GM12873 (cell line): ENCODE measurements at regions not wholly inside any gene's neighbourhood (a gene's known extent, or its start where the extent isn't known, plus 50 kb on each side); places are given as distances from the start of the nearest gene placed in this dataset.

Experiments
- TF ChIP-seq, protein P1 (sequence below): IDR thresholded peaks from 2 replicates; pipeline ENCODE4 v1.5.1; 2012; ENCODE audit warnings: low read depth, mild to moderate bottlenecking, moderate library complexity, low read length, control low read depth; ENCODE audit not compliant: insufficient read depth; ENCODE audit errors: missing control alignments

DNA sequence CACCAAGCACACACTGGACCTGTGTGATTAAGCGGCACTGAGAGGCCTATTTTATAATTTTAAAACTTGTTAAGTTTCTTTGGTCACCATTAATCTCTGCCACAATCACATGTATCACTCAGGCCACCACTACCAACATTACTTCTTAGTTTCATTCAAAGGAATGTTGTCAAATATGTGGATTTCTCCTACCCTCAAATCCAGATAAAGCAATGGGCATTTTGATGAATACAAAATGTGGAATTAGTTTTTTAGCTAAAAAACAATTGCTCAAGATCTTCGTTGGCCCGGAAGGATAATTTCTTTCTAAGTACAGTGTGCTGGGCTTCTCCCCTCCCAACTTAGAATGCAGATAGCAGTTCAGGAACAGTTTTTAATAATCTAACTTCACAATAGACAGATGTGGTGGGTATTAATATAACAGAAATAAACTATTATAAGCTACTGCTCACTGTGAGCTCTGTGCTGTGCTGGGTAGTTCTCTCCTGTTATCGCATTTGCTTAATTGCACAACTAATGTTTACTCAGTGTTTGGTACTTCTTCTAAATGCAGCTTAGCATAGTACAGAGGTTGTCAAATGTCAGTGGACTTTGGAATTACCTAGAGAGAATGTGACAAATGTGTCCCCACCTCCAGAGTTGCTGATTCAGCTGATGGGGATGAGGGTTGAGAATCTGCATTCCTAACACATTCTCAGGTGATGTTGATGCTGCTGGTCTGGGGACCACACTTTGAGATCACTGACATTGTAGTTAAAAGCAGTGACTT, 266.7 kb upstream of the AMIGO2 start:
- TF ChIP-seq, protein P1, sequence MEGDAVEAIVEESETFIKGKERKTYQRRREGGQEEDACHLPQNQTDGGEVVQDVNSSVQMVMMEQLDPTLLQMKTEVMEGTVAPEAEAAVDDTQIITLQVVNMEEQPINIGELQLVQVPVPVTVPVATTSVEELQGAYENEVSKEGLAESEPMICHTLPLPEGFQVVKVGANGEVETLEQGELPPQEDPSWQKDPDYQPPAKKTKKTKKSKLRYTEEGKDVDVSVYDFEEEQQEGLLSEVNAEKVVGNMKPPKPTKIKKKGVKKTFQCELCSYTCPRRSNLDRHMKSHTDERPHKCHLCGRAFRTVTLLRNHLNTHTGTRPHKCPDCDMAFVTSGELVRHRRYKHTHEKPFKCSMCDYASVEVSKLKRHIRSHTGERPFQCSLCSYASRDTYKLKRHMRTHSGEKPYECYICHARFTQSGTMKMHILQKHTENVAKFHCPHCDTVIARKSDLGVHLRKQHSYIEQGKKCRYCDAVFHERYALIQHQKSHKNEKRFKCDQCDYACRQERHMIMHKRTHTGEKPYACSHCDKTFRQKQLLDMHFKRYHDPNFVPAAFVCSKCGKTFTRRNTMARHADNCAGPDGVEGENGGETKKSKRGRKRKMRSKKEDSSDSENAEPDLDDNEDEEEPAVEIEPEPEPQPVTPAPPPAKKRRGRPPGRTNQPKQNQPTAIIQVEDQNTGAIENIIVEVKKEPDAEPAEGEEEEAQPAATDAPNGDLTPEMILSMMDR: no peak

DNA sequence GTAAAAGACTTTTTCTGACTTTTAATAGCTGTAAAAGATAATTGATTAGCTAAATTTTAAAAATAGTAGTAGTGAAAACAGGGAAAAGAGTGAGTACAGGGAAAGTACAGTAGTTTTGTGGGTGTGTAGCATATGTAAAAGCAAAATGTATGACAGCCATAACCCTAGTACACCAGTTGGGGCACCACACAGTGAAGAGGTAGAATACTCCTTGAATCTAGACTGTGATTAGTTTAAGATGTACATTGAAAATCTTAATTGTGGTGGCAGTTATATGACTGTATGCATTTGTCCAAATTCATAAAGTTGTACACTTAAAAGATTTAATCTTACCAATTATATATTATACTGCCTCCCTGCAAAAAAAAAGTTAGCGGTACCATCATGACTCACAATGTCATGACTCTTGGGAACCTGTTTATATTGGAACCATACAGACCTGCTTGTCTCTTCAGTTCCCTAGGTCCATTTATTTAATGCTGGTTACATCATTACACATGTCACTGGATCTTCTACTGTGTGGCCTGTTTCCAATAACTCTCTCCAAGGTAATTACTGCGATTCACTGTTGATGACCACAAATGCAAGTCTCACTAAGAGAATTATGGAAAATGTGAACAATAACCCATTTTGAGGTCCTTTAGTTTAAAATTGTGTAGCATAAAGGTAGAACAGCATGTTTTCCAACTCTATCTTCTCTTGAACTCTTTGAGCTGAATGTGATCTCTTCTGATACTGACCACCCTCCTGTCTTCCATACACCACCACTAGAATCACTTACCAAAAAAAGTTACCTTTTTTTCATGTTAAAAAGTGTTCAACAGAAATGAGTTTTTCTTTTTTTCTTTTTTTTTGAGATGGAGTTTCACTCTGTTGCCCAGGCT, 264.2 kb upstream of the AMIGO2 start:
- TF ChIP-seq, protein P1: no peak

DNA sequence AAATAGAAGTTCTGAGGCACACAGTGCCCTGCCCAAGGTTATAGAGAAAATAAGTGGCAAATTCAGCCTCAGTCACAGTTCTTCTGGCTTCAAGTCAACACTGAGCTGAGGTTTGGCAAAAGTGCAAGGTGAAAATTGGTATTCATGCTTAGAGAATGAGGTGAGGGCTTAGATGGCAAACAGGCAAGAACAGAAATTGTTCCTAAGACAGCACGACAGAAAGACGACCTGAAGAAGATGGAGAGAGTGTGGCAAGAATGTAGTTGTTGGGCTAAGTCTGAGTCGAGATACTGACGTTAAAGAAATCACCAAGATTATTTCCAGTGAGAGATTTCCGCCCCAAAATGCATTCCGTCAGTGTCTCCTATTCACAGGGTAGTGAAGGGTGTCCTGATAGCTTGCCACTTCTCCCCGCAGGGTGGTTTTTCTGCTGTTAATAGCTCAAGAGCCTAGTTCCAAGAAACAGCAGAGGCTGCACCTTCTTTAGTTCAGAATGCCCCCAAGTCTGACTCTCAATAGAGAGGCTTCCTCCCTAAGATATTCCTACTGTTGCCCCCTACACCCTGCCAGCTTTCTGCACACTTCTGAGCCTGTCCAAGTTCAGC, 260.8 kb upstream of the AMIGO2 start:
- TF ChIP-seq, protein P1: no peak

DNA sequence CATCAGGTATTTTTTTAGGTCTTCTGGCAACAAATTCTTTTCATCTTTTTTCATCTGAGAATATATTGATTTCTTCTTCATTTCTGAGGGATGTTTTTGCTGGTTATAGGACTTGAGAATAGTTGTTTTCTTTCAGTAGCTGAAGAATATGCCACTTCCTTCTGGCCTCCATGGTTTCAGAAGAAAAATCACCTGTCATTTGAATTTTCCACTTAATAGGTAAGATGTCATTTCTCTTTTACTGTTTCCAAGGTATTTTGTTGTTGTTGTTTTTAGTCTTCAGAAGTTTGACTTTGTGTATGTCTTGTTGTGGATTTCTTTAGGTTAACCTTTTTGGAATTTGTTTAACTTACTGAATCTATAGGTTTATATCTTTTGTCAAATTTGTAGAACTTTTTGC, 257.8 kb upstream of the AMIGO2 start:
- TF ChIP-seq, protein P1: no peak

DNA sequence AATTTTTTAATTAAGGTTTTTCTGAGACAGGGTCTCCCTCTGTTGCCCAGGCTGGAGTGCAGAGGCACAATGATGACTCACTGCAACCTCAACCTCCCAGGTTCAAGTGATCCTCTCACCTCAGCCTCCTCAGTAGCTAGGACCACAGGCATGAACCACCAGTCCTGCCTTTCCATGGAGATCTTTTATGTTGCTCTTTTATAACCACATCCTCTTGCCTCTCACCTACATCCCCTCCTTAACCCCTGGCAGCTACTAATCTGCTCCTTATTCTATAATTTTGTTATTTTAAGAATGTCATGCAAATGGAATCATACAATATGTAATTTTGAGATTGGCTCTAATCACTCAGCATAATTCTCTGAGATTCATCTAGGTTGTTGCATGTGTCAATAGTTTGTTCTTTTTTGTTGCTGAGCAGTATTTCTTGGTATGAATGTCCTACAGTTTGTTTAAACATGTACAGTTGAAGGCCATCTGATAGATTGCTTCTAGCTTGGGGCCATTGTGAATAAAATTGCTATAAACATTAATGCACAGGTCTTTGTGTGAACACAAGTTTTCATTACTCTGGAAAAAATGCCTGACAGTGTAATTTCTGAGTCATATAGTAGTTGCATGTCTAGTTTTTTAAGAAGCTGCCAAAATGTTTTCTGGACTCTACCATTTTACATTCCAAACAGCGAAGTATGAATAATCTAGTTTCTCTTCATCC, 249.2 kb upstream of the AMIGO2 start:
- TF ChIP-seq, protein P1: no peak

DNA sequence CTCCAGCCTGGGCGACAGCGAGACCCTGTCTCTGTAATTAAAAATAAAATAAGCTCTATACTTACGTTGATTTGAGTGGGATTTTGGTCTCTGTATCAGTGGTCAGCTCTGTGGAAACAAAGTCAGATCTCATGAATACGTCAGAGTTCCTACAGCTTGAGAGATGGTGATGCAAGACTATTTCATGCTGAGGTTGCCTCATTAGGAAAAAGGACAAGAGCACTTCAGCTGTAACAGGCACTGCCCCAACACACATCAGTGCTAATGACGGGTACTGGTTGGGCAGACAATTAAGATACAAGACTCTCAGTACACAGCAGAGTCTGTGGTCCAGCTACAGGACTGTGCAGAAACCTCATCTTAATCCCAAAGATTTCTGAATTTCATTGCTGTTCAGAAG, 246.4 kb upstream of the AMIGO2 start:
- TF ChIP-seq, protein P1: no peak
